H1 (cell line): ENCODE measurements at regions not wholly inside any gene's neighbourhood (a gene's known extent, or its start where the extent isn't known, plus 50 kb on each side); places are given as distances from the start of the nearest gene placed in this dataset.

Source experiments
- ASH2L ChIP-seq: fragments of 200-600, 300-600 bp; sonication (generic); IDR thresholded peaks from one replicate; pipeline ENCODE4 v1.7.1; 2017; ENCODE audit warnings: low read length
- CHD7 ChIP-seq: fragments of 300-600 bp; sonication (generic); IDR thresholded peaks from 2 replicates; pipeline ENCODE4 v1.7.1; 2012; ENCODE audit warnings: low read length, moderate library complexity, mild to moderate bottlenecking, inconsistent platforms; ENCODE audit not compliant: insufficient replicate concordance
- E2F6 ChIP-seq: IDR thresholded peaks from 2 replicates; pipeline ENCODE4 v1.6.1; 2012; ENCODE audit warnings: inconsistent platforms
- NRF1 ChIP-seq: IDR thresholded peaks from 2 replicates; pipeline ENCODE4 v1.6.1; 2011; ENCODE audit warnings: mild to moderate bottlenecking, low read depth, low read length, improper control_type of control experiment

DNA sequence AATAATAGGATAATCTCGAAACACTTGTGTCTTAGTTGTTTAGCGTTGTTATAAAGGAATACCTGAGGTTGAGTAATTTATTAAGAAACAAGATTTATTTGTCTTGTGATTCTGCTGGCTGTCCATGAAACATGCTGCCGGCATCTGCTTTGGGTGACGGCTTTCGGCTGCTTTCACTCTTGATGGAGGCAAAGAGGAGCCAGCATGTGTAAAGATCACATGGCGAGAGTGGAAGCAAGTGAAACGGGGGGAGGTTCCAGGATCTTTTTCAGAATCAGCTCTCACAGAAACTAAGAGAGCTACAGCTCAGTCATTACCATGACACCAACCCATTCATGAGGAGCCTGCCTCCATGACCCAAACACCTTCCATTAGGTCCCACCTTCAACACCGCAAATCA, 402.8 kb downstream of the CDC14C start (continued):
- no peak for TF ChIP-seq CHD7
- TF ChIP-seq NRF1: no peak
- TF ChIP-seq ASH2L: no peak
- peak; percentile 42; the same call in 1 of the 2 replicates for TF ChIP-seq E2F6
- TF ChIP-seq, all 59 proteins: peak for 1
